GM21390 (cell line): ENCODE measurements at regions not wholly inside any gene's neighbourhood (a gene's known extent, or its start where the extent isn't known, plus 50 kb on each side); places are given as distances from the start of the nearest gene placed in this dataset.

Experiments used
- ATAC-seq: cut with Tn5 transposase; IDR thresholded peaks from one replicate; pipeline ENCODE4 v1.9.1; 2021; ENCODE audit not compliant: unreplicated experiment

DNA sequence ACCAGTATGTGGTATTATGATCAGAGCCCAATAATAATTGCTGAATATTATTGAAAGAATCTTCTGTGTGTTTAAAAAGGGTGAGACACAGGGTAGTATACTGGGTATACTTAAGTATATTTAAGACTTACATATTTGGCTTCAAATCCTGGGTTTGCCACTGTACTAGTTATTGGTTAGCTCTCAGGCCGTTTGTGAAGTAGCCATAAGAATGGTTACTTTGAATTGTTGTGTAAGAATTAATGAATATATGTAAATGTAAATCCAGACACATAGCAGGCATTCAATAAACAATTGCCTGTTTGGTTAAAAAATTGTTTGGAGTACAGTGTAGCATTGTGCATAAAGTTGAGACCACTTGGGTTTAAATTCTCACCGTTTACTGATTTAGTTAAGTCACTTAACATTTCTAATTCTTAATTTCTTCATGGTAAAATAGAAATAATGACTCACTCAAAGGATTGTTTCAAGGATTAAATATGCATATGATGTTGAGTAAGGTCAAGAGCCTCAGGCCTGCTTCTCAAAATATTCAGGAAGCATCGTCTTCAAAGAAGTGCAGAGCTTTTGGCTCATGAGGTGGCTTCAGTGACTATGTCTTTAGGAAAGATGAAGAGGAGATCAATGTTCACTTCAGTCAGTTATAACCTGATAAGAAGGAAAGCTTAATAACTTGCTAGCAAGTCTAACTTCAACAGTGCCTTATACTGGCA is 207.9 kb upstream of the NT5C1B start:
- ATAC-seq = no peak

DNA sequence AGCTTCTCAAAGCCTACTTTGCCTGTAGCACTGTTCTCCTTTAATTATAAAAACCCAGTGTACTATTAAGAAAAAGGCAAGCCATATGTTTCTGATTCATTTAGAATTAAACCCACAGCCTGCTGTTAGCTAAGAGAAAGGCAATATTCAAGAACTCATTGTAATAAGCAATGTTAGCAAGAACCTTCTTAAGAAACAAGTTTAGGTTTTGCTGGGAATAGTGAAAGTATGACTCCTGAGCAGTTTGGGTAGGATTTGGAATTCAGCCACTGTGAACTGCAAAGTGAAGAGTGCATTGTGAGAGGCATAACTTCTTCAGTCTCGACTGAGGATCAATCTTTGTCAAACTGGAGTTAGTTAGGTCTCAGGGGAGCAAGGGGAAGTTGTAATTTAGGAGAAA is 206.5 kb upstream of the NT5C1B start:
- no peak for ATAC-seq

DNA sequence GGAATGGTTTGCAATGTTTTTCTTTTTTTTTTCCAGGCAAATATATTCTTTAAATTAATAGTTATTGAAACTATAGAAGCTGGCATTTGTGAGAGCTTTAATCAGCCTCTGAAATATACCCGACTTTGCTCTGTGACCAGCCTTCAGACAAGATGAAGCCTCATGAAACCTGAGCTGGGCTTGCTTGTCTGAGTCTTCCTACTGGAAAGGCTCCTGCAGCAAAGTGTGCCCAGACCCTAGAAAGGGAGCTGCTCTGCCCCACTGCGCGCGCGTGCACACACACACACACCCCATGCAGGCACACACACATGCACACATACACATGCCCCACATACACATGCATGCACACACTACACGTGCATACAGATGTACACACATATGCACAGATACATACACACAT is 203.3 kb upstream of the NT5C1B start:
- no peak for ATAC-seq

DNA sequence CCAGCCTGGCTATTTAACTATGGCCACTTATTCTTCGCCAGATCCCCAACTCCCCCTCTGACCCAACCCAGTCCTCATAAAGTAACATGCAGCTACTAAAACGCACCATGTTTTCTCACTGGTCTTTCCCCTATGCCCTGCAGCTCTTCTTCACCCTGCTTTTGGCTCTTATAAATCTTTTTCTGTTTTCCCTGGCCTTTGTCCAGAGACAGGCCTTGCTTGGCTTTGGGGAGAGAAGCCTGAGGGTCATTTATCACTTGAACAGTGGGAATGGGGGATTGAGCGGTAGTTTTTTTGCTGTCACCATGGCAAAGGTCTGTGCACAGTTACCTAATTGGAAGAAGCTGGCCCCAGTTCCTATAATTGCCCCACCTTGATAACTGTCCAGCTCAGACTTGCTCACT is 202.9 kb upstream of the NT5C1B start:
- ATAC-seq = no peak

DNA sequence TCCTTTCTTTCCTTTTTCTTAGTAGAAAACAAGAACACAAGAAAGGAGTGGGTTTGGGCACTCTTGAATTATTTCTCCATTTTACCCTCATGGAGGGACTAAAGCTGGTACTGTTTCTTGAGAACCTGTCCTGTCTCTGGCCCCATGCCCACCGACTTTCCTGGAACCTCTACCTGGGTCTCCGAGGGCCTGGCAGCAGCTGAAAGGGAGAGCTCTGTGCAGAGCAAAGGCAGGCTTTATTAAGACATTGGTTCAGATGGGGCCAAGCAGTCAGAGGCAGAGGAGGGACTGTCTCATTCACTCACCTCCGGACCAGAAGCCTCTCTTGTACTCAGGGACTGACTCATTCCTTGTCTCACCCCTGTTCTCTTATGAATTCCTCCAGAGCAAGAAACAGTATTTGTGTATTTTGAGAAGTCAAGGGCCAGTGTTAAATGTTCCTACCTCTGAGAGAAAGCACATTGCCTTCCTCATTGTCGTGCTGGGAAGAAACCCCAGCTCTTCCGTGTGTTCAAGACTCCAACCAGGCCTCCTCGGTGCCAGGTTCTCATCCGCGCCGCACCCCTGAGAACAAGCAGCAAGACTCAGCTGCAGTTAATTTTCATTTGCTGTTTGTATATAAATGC is 201.9 kb upstream of the NT5C1B start:
- ATAC-seq = no peak

DNA sequence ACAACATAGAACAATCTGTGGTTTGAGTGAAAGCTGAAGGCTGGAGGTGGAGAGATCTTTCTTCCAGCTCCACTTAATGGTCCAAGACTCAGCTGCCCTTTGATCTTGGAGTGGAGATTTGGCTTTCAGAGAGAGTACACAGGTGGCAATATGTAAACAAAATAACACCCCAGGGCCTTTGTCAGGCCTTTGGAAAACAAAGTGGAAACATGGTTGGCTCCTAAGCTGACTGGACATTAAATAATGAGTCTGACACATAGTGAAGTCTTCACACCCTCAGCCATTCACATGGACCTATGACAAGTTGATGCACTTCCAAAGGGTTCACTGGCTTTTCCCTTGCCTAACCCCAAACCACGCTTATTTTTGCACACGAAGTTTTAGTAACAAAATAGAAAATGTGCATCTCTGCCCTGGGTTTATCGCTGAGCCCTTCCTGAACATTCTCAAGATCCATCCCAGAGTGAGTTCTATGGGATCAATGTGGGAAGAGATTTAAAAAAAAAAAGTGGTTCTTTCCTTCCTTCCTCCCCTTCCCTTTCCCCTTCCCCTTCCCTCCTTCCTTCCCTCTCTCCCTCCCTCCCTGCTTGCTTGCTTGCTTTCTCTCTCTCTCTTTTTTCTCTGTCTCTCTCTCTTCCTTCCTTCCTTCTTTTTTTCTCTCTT is 201.3 kb upstream of the NT5C1B start:
- ATAC-seq = no peak

DNA sequence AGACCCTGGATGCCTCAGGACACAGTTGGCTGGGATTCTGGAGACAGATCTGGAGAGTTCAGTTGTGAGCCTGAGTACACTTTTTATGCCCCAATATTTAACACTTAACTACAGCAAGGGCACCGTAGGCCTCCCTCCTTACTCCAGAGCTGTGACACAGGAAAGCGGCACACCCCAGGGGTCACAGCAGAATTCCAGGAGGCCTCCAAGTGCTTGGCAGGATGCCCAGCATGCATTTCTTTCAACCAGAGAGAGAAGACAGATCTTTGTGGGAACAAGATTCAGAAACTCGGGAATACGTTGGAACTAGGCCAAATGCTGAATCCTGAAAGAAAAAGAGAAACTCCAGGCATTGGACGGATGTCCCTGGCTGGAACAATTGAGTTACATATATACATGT is 199.2 kb upstream of the NT5C1B start:
- ATAC-seq = no peak

DNA sequence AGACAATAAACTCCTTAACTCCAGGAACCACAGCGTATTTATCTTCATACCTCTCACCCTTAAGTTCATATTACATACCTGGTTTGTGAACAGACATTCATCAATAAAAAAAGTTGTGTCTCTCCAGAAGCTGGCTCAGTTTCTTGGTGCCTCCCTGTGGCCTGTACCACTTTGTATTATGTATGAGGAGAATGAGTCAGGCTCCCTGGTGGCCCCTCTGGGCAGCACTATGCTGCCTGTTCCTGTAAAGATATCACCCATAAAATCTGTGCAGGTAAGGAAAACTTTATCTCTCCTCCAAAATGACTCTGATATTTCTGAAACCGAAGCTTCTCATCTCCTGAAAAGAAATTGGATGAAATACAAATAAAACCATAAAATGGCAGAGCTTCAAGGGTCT is 198.4 kb upstream of the NT5C1B start:
- no peak for ATAC-seq

DNA sequence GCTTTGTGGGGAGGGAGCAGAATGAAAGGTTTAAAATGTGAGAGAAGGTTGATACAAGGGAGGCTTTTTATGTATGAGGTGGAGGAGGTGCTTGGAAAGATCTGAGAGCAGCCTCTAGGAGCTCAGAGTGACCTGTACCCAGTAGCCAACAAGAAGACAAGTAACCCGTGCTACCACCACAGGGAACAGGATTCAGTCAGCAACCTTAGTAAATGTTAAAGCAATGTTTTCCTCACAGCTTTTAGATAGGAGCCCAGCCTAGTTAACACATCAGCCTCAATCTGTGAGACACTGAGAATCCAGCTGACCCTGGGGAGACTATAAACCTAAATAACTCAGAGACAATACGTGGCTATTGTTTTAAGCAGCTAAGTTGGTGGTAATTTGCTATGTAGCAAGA is 194.9 kb upstream of the NT5C1B start:
- ATAC-seq = no peak

DNA sequence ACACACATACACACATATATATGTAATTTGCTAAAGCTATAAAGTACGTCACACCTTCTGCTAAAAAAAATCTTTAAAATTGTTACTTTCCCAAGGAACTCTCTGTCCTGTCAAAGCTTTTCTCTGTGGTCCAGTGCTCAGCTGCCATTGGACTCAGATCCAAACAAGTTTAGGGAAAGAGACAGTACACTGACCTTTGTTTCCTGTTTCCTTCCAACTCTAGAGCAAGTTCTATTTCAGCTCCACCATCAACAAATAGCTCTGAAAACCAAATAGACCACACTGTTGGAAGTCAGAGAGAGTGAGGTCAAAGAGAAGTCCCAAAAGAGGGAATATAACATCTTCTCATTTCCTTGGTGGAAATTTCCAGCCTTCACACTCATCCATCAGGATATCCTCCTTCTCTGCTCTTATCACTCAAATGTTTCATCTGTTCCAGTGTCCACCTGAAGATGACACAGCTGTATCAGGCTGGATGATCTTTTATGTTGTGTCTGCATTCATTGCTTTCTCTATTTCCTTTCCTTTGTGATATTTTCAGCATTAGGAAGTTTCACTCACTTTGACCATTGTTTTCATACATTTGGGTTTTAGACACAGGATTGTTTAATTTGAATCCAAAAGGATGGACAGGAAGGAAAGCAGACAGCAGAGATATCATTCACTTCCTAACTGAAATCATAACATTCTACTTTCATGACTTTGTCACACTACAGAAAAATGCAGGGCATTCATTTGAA is 192.3 kb upstream of the NT5C1B start:
- ATAC-seq = no peak

DNA sequence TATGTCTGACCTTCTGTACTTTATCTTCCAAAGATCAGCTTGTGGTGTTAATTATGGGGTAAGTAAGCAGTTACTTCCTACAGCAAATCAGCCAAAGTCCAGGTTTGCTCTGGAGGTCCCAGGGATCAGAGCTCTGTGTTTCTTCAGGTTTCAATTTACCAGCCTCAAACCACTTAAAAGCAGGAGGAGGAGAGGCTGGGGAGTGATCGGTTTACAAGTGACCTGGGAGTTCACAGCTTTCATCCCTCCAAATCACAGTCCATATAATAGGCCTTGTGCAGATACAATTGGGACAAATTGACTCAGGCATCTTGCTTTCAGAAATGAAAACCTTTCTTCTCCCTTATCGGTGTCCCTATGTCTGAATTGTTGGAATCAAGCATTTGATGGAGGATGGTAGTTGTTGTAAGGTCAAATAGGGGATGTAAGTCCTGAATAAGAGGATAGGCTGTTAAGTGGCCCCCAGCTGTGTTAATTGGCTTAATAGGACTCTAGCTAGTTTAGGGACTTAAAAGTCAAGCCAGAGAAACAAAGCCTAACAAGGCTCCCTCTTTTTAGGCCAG is 188.0 kb upstream of the NT5C1B start:
- ATAC-seq = no peak

DNA sequence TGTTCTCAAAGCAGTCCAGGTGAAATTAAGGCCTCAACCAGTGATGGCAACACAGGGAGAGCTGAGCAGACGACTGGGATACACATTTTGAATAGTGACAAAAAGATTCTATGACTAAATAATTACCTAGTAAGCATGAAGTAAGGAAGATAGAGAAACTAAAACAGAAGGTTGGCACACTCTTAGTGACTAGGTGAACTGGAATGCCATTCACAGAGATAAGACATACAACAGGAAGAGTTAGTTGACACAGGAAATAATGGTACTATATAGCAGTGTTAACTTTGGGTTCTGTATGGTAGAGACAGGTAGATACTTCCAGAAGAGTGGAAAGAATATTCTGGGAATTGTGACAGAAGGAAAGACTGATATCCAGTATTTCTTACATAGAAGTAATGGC is 181.8 kb upstream of the NT5C1B start:
- no peak for ATAC-seq

DNA sequence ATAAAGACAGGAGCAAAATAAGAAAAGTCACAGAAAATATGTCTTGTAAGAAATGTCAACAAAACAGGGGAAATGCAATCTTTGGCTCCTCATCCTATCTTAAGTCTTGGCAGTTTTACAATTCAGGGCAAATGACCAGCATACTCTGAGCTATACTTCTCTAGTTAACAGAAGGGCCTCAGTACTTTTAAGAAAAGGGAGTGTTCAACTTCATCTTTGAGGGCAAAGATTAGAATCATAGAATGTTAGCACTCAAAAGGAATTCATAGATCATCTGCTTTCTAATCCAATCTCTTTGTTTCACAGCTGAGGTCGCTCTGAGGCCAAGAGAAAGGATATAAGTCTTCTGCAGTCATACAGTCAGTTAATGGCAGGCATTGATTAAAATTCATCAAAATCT is 174.0 kb upstream of the NT5C1B start:
- no peak for ATAC-seq

DNA sequence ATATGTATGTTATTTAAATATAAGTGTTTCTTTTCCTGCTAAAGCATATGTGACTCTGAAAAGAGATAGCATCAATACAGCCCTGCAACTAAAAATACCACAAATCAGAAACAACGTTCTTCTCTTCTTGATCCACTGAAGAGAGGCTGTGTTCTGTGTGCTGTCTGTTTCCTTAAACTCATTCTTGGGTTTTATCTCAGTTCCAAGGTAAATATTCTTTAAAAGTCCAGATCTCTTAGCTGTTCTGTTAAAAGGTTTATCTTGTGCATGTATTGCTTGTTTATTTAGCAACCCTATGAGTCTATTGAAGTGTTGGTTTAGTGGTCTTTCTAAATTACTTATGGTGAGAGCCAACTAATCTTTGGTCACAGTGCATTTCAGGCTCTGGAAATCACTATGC is 173.3 kb upstream of the NT5C1B start:
- no peak for ATAC-seq

DNA sequence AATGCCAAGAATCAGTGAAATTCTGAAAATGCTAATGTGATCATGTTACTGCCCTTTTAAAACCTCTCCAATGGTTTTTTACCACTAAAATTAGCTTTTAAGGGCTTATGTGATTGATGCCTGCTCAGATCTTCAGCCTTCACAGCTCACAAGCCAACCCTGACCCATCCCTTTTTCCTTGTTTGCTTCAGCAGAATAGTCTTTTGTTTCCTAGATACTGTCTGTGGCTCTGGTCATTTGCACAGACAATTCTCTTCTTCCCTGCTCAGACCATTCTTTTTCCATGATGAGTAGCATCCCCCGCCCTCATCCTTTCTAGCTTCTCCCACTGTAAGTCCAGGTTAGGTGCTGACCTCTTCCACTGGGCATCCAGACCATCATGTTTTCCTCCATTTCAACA is 164.9 kb upstream of the NT5C1B start:
- ATAC-seq = no peak

DNA sequence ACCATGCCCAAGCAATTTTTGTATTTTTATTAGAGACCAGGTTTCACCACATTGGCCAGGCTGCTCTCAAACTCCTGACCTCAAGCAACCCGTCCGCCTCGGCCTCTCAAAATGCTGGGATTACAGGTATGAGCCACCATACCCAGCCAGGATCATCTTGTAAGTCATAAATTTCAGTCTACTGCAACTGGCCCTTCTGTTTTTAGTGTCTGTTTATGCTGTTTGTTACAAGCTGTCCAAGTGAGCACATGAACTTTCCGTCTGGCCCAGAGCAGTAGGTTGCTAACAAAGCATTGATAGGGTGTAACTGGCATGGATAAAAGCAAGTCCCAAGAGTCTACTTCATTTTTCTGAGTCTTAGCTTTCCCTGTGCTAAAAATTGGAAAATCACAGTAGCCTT is 164.4 kb upstream of the NT5C1B start:
- no peak for ATAC-seq

DNA sequence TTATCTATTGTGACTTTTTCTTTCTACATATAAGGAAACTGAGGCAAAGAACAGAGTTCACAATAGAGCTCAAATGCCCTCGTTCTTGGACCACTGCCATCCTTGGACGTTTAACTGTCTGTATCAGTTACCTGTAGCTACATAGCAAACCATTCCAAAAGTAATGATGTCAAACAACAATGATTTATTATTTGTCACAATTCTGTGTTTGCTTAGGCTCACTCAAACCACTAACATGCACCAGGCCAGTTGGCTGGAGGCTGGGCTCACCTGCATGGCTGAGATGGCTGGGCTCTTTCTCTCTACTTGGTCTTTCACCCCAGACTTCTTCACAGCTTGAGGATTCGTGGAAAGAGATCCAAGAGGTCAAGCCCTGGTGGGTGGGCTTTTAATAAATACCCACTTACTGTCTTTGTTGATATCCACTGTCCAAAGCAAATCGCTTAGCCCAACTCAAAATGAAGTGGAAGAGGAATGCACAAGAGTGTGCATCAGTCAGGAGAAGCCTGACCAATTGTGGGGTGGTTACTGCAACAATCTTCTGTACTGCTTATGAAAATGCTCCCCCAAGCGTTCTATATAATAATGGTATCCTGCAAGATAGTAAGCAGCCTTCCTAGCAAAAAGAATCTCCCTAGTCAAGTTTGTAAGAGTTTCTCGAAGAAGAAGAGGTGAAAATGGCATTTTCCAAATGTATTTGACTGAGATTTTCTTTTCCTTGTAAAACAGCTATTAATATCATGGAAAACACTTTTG is 163.5 kb upstream of the NT5C1B start:
- ATAC-seq = no peak

DNA sequence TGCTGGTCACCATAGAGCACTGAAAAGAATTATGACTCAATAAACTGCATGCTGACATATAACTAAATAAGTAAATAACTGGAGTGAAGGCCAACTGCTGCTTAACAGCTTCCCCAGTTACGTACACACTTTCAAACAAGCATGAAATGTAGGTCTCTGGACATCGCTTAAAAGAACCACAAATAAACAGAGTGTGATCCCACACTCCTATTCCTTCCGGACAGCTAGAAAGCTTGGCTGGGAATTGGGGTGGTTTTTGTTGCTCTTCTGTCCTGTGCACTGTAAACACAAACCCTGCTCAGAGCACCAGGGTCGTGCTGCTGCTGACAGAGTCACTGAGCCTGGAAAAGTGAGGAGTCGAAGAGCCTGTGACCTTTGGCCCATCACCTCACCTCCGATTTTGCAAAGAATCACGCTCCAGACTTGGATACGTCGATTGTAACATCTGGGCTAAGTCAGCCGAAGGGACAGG is 162.7 kb upstream of the NT5C1B start:
- no peak for ATAC-seq

DNA sequence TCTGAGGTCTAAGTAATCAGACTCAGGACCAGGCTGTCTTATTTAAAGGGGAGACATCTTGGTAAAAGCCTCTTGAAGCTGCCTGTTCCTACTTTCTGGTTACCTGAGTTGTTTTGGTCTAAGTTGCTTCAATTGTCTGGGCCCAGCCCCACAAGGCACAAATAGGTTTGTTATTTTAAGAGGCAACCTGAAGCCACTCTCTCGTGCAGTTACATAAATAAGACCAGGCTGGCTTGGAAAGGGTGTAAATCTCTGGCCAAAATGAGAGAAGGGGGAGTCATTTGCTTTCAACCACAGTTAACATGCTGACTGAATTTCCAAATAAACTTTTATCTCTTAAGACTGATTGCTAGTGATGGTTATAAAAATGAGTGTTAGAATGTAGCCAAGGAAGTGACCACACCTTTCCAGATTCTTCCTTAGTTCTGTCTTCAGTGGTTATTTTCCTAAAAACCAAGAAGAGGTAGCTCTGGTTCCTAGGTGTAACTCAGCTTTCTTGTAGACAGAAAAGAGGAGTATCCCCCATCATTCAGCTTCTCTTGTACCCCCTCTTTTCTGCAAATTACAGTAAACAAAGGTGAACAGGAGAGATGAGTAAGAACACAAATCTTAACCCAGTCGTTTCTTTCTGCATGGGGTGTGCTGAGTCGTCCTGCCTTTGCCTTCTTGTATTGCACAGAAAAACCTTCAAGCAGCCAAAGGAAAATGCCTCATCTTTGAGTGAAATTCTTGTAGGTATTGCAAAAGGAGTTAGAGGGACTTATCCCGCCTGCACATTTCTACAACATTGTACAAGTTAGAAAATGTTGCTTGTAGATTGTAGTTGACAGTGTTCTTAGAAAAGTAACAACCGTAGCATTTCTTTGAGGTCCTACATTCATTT is 161.5 kb upstream of the NT5C1B start:
- ATAC-seq = no peak
